GM06990 (cell line): ENCODE measurements at regions not wholly inside any gene's neighbourhood (a gene's known extent, or its start where the extent isn't known, plus 50 kb on each side); places are given as distances from the start of the nearest gene placed in this dataset.

Experiments
- DNase-seq: peaks from one replicate; pipeline ENCODE4 v3.0.0-alpha.2; 2011; ENCODE audit not compliant: insufficient read length; ENCODE audit errors: extremely low read depth
- H3K27me3 ChIP-seq: replicated peaks from 2 replicates; pipeline ENCODE4 v1.6.0; 2011; ENCODE audit warnings: low read length; ENCODE audit not compliant: control insufficient read depth, insufficient read depth
- H3K36me3 ChIP-seq: 2 replicates; pipeline ENCODE4 v1.5.1; 2011; ENCODE audit warnings: low read length; ENCODE audit not compliant: control insufficient read depth, insufficient read depth
- H3K4me3 ChIP-seq: replicated peaks from 2 replicates; pipeline ENCODE4 v1.5.1; 2011; ENCODE audit warnings: low read depth, mild to moderate bottlenecking, control low read depth, low read length
- TF ChIP-seq, protein P1 (sequence below): IDR thresholded peaks from 2 replicates; pipeline ENCODE4 v1.5.1; 2011; ENCODE audit warnings: low read length, control low read depth, mild to moderate bottlenecking, inconsistent platforms; ENCODE audit not compliant: insufficient read depth, poor library complexity, severe bottlenecking

DNA sequence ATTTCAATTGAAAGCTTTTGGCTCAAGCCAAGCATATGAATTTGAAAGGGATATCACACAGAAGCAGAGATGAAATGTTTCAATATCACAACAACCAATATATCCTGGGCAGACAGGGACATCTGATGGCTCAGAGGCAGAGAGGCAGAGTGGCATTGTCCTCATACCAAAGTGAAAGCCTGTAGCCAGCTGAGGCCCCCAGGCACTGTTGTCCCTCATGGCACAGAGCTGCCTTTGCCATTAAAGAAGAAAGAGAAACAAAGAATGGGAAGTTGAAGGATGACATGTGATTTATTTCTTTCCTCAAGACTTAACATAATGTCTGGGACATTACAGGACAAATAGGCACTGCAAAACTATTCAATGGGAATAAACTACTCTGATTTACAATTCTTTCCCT is 504.3 kb upstream of the PCDH15 start:
- TF ChIP-seq, protein P1, sequence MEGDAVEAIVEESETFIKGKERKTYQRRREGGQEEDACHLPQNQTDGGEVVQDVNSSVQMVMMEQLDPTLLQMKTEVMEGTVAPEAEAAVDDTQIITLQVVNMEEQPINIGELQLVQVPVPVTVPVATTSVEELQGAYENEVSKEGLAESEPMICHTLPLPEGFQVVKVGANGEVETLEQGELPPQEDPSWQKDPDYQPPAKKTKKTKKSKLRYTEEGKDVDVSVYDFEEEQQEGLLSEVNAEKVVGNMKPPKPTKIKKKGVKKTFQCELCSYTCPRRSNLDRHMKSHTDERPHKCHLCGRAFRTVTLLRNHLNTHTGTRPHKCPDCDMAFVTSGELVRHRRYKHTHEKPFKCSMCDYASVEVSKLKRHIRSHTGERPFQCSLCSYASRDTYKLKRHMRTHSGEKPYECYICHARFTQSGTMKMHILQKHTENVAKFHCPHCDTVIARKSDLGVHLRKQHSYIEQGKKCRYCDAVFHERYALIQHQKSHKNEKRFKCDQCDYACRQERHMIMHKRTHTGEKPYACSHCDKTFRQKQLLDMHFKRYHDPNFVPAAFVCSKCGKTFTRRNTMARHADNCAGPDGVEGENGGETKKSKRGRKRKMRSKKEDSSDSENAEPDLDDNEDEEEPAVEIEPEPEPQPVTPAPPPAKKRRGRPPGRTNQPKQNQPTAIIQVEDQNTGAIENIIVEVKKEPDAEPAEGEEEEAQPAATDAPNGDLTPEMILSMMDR = no peak
- H3K36me3 ChIP-seq = no peaks in the 10 kb centered on the region
- no peaks in the 10 kb centered on the region for H3K27me3 ChIP-seq
- H3K4me3 ChIP-seq = no peak overlapping the region
- no peak for DNase-seq

DNA sequence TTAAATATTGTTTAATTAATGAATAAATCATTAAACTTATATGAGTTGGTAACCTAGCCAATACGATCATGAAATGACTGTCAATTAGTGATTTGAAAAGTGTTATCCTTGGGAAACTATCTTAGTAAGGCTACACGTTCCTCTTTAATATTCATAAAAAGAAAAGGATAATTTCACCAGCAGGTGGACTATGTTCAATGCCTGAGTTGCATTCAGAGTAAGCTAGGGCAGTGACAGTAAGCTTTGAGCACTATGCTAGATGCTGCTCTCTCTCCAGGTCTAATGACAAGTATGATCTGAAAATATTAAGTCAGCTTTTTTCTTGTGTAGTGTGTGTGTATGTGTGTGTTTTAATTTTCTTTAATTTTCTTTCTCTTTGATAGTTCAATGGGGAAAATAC is 486.3 kb upstream of the PCDH15 start:
- no peaks in the 10 kb centered on the region for H3K27me3 ChIP-seq
- H3K36me3 ChIP-seq = no peaks in the 10 kb centered on the region
- H3K4me3 ChIP-seq = no peak overlapping the region
- TF ChIP-seq, protein P1 = no peak
- no peak for DNase-seq

DNA sequence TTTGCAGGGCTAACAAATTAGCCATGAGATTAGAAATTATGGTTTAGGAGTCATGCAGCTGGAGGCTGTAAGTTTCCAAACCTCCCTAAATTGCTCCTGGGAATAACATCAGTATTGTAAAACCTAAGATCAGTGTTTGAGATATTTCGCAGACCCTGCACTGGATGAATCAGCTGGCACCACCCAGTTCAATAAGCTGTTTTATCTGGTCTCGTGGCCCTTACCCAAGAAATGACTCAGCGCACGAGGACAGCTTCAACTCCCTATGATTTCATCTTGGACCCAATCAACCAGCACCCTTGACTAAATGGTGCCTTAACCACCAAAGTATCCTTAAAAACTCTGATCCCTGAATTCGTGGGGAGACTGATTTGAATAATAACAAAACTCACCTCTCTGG is 482.0 kb upstream of the PCDH15 start:
- TF ChIP-seq, protein P1 = no peak
- DNase-seq = no peak
- Histone ChIP-seq H3K27me3 (no peaks in the 10 kb centered on the region), H3K36me3 (no peaks in the 10 kb centered on the region), H3K4me3 (no peak overlapping the region)

DNA sequence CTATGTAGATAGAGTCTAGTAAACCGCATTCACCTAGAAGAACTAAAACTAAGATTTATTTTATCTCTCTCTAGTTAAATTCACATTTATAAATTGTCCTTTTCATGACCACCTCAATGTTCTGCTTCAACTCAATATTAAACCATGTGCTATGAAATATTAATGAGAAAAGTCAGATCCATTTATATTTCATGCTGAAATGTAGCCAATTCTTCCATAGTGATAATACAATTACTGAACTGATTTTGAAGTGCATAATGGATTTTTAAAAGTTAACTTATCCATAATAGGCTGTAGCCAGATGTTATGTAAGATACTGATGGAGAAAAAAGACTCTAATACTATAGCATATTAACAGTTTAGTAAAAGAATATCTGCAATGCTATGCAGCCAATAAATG is 479.7 kb upstream of the PCDH15 start:
- no peak overlapping the region for H3K4me3 ChIP-seq
- no peak for DNase-seq
- no peaks in the 10 kb centered on the region for H3K36me3 ChIP-seq
- H3K27me3 ChIP-seq = no peaks in the 10 kb centered on the region
- TF ChIP-seq, protein P1 = no peak

DNA sequence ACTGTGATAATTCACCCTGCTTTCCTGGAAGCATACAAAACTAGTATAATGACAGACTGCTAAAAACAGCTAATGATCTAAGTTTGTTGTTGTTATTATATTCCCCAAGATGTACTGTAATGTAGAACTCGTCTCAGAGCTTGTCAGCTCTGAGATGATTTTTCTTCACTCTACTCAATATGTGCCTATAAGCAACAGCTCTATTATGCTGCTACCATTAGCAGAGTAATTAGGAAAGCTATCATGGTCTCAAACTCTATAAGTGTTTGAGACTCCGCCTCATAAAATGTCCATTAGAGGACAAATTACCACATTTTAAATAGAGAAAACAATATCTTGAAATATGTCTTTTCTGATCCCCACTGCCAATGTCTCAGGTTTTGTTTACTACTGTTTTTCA is 476.5 kb upstream of the PCDH15 start:
- DNase-seq = no peak

DNA sequence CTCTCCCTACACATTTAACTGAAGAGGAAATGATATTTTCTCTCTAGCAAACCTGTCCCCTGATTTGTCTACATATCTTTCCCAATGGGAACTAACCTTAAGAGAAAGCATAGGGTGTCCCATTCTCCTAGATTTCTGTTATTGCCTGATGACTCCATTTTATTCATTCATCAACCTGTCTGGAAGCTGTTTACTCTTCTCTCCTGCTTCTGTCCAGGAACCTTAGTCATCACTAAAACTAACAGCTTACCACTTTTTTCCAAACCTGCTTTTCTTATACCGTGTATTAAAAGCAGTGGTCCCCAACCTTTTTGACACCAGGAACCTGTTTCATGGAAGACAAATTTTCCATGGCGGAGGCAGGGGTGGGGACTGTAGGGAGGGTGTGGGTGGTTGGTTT is 473.3 kb upstream of the PCDH15 start:
- no peak overlapping the region for H3K4me3 ChIP-seq
- H3K27me3 ChIP-seq = no peaks in the 10 kb centered on the region
- TF ChIP-seq, protein P1 = no peak
- no peaks in the 10 kb centered on the region for H3K36me3 ChIP-seq
- no peak for DNase-seq

More for the DNA sequence above, 476.5 kb upstream of the PCDH15 start:
- Histone ChIP-seq H3K27me3 (no peaks in the 10 kb centered on the region), H3K36me3 (no peaks in the 10 kb centered on the region), H3K4me3 (no peak overlapping the region)
- TF ChIP-seq, protein P1 = no peak
